H9 (cell line): ENCODE measurements at regions not wholly inside any gene's neighbourhood (a gene's known extent, or its start where the extent isn't known, plus 50 kb on each side); places are given as distances from the start of the nearest gene placed in this dataset.

Experiments used
- DNase-seq: peaks from one replicate; pipeline ENCODE4 v3.0.0-alpha.2; 2017
- H2AFZ ChIP-seq: one replicate; pipeline ENCODE4 v1.6.1; 2013; ENCODE audit warnings: mild to moderate bottlenecking, low read length, control low read depth, moderate library complexity
- H2AK5ac ChIP-seq: 2 replicates; pipeline ENCODE4 v1.6.1; 2013; ENCODE audit warnings: low read length, control low read depth, mixed read lengths; ENCODE audit not compliant: insufficient read length
- H2BK120ac ChIP-seq: one replicate; pipeline ENCODE4 v1.6.1; 2013; ENCODE audit warnings: low read depth, mild to moderate bottlenecking, low read length, control low read depth, inconsistent platforms; ENCODE audit not compliant: poor library complexity, severe bottlenecking
- H2BK12ac ChIP-seq: 2 replicates; pipeline ENCODE4 v1.6.1; 2013; ENCODE audit warnings: low read length, control low read depth, mixed read lengths, low read depth; ENCODE audit not compliant: insufficient read length
- H2BK15ac ChIP-seq: 2 replicates; pipeline ENCODE4 v1.6.1; 2013; ENCODE audit warnings: low read depth, low read length, control low read depth
- H2BK20ac ChIP-seq: one replicate; pipeline ENCODE4 v1.6.1; 2013; ENCODE audit warnings: low read depth, mild to moderate bottlenecking, low read length, control low read depth, inconsistent platforms; ENCODE audit not compliant: poor library complexity, severe bottlenecking
- H2BK5ac ChIP-seq: 2 replicates; pipeline ENCODE4 v1.6.1; 2013; ENCODE audit warnings: low read length, control low read depth, mixed read lengths; ENCODE audit not compliant: insufficient read length
- H3K14ac ChIP-seq: 2 replicates; pipeline ENCODE4 v1.6.1; 2013; ENCODE audit warnings: low read length, control low read depth; ENCODE audit not compliant: insufficient read depth
- H3K18ac ChIP-seq: 2 replicates; pipeline ENCODE4 v1.6.1; 2013; ENCODE audit warnings: low read depth, mild to moderate bottlenecking, mixed read lengths, low read length, control low read depth; ENCODE audit not compliant: insufficient read length
- H3K23ac ChIP-seq: 2 replicates; pipeline ENCODE4 v1.6.1; 2013; ENCODE audit warnings: low read length, control low read depth, mixed read lengths, low read depth; ENCODE audit not compliant: insufficient read length
- H3K23me2 ChIP-seq: 2 replicates; pipeline ENCODE4 v1.6.1; 2013; ENCODE audit warnings: low read depth, mild to moderate bottlenecking, mixed read lengths, low read length, control low read depth; ENCODE audit not compliant: insufficient read length, poor library complexity, severe bottlenecking
- H3K27ac ChIP-seq: 2 replicates; pipeline ENCODE4 v1.5.1; 2013; ENCODE audit warnings: low read length, control low read depth, mixed read lengths, low read depth; ENCODE audit not compliant: insufficient read length
- H3K27me3 ChIP-seq: 2 replicates; pipeline ENCODE4 v1.6.1; 2013; ENCODE audit warnings: low read length, control low read depth, inconsistent platforms; ENCODE audit not compliant: insufficient read depth
- H3K4ac ChIP-seq: 2 replicates; pipeline ENCODE4 v1.6.1; 2013; ENCODE audit warnings: low read depth, mild to moderate bottlenecking, control low read depth, inconsistent platforms, low read length, moderate library complexity
- H3K4me1 ChIP-seq: 2 replicates; pipeline ENCODE4 v1.6.1; 2013; ENCODE audit warnings: low read length, control low read depth, inconsistent platforms; ENCODE audit not compliant: insufficient read depth
- H3K4me2 ChIP-seq: 2 replicates; pipeline ENCODE4 v1.6.1; 2013; ENCODE audit warnings: low read length, control low read depth, mixed read lengths; ENCODE audit not compliant: insufficient read length, insufficient read depth
- H3K56ac ChIP-seq: 2 replicates; pipeline ENCODE4 v1.6.1; 2013; ENCODE audit warnings: low read depth, mild to moderate bottlenecking, mixed read lengths, low read length, control low read depth; ENCODE audit not compliant: insufficient read length
- H3K79me1 ChIP-seq: 2 replicates; pipeline ENCODE4 v1.6.1; 2013; ENCODE audit warnings: low read depth, mild to moderate bottlenecking, moderate library complexity, low read length, control low read depth, inconsistent platforms; ENCODE audit not compliant: insufficient read depth, poor library complexity, severe bottlenecking
- H3K79me2 ChIP-seq: 2 replicates; pipeline ENCODE4 v1.6.1; 2013; ENCODE audit warnings: low read length, control low read depth, inconsistent platforms; ENCODE audit not compliant: insufficient read depth
- H3K9ac ChIP-seq: 2 replicates; pipeline ENCODE4 v1.6.1; 2013; ENCODE audit warnings: low read length, control low read depth, mixed read lengths; ENCODE audit not compliant: insufficient read length; ENCODE audit errors: extremely low read depth
- H3K9me3 ChIP-seq: one replicate; pipeline ENCODE4 v1.6.1; 2013; ENCODE audit warnings: low read depth, low read length, inconsistent platforms; ENCODE audit not compliant: control insufficient read depth
- H3T11ph ChIP-seq: one replicate; pipeline ENCODE4 v1.6.1; 2013; ENCODE audit warnings: mild to moderate bottlenecking, low read length, control low read depth, inconsistent platforms
- H4K20me1 ChIP-seq: one replicate; pipeline ENCODE4 v1.6.1; 2013; ENCODE audit not compliant: control insufficient read depth, insufficient read length, insufficient read depth
- H4K5ac ChIP-seq: 2 replicates; pipeline ENCODE4 v1.6.1; 2013; ENCODE audit warnings: low read depth, mild to moderate bottlenecking, mixed read lengths, low read length, control low read depth; ENCODE audit not compliant: insufficient read length
- H4K8ac ChIP-seq: replicated peaks from 2 replicates; pipeline ENCODE4 v1.6.1; 2013; ENCODE audit warnings: low read length, control low read depth, mixed read lengths, low read depth; ENCODE audit not compliant: insufficient read length
- H4K91ac ChIP-seq: 2 replicates; pipeline ENCODE4 v1.6.1; 2013; ENCODE audit warnings: low read depth, mild to moderate bottlenecking, moderate library complexity, mixed read lengths, low read length, control low read depth; ENCODE audit not compliant: insufficient read length
- H3K27ac Mint-ChIP-seq, 3 experiments: 2 replicates in 2 of 3; 3 replicates in 1 of 3; pipeline ENCODE4 v1.8.0; 2020 to 2021; ENCODE audit warnings: mixed read lengths in 3 of 3, mild to moderate bottlenecking in 1 of 3, moderate library complexity in 1 of 3
- H3K27me3 Mint-ChIP-seq: 2 replicates; pipeline ENCODE4 v1.8.0; 2021; ENCODE audit warnings: low read depth, mild to moderate bottlenecking, moderate library complexity, mixed read lengths
- H3K36me3 Mint-ChIP-seq, 3 experiments: 2 replicates in 2 of 3; 3 replicates in 1 of 3; pipeline ENCODE4 v1.8.0; 2020 to 2021; ENCODE audit warnings: low read depth in 3 of 3, mixed read lengths in 3 of 3; ENCODE audit not compliant: insufficient read depth in 1 of 3
- H3K4me1 Mint-ChIP-seq, 2 experiments: 2 replicates each; pipeline ENCODE4 v1.8.0; 2020; ENCODE audit warnings: mixed read lengths in 2 of 2
- H3K4me3 Mint-ChIP-seq, 2 experiments: 2 replicates in 1 of 2; 3 replicates in 1 of 2; pipeline ENCODE4 v1.8.0; 2020 to 2021; ENCODE audit warnings: mild to moderate bottlenecking in 2 of 2, mixed read lengths in 2 of 2, moderate library complexity in 1 of 2
- H3K9me3 Mint-ChIP-seq, 2 experiments: 2 replicates in 1 of 2; 3 replicates in 1 of 2; pipeline ENCODE4 v1.8.0; 2020; ENCODE audit warnings: mild to moderate bottlenecking in 2 of 2, mixed read lengths in 2 of 2, moderate library complexity in 1 of 2
- CTCF ChIP-seq: fragments of 200-600 bp; sonication (generic); conservative IDR thresholded peaks from 3 replicates; pipeline ENCODE4 v1.8.0; 2021; ENCODE audit warnings: antibody characterized with exemption, mild to moderate bottlenecking
- WGBS: extraction: QIAGEN DNeasy Blood & Tissue Kit; methylation state at CpG from one replicate; pipeline ENCODE4 v1.1.7; 2013; ENCODE audit warnings: missing lambda C conversion rate, low lambda C conversion rate, mixed read lengths; ENCODE audit not compliant: insufficient read length; ENCODE audit errors: extremely low coverage; 5-methylcytosine and 5-hydroxymethylcytosine counted together

- no peak overlapping the region for H3K4me3 Mint-ChIP-seq
- Histone ChIP-seq H2BK5ac (no peak overlapping the region), H3K23ac (no peak overlapping the region), H3K56ac (no peak overlapping the region), H3K9me3 (no peaks in the 10 kb centered on the region), H2BK12ac (no peak overlapping the region), H4K20me1 (no peaks in the 10 kb centered on the region), H3K79me2 (no peaks in the 10 kb centered on the region), H3K9ac (no peak overlapping the region), H3T11ph (no peak overlapping the region), H2BK120ac (no peak overlapping the region), H4K5ac (no peak overlapping the region), H3K23me2 (no peaks in the 10 kb centered on the region), H3K27ac (no peak overlapping the region), H3K14ac (no peak overlapping the region), H3K79me1 (no peaks in the 10 kb centered on the region), H3K27me3 (no peaks in the 10 kb centered on the region), H3K4me1 (no peaks in the 10 kb centered on the region), H4K8ac (no peak overlapping the region), H3K18ac (no peak overlapping the region), H3K4ac (no peak overlapping the region), H2BK15ac (no peak overlapping the region), H2AK5ac (no peak overlapping the region), H2BK20ac (no peak overlapping the region), H2AFZ (no peak overlapping the region), H3K4me2 (no peak overlapping the region), H4K91ac (no peak overlapping the region)
- H3K27me3 Mint-ChIP-seq: no peaks in the 10 kb centered on the region; the same call in 1 of the 2 replicates
- DNase-seq: no peak
- no peak overlapping the region; a peak in 1 of 7 replicates for H3K27ac Mint-ChIP-seq
- H3K9me3 Mint-ChIP-seq: no peaks in the 10 kb centered on the region
- TF ChIP-seq CTCF: no peak
- WGBS: no CpG with 5 or more reads among the region's 2 CpGs
- no peaks in the 10 kb centered on the region for H3K36me3 Mint-ChIP-seq
- 0 out of 4 replicates have a peak, but pooled peaks cover 0 to 2% of the 10 kb centered on the region in 2 experiments for H3K4me1 Mint-ChIP-seq
Measured at GRCh38 chr7:81527651-81528050, 242.2 kb downstream of the HGF start.
